GM12864 (cell line): ENCODE measurements at regions not wholly inside any gene's neighbourhood (a gene's known extent, or its start where the extent isn't known, plus 50 kb on each side); places are given as distances from the start of the nearest gene placed in this dataset.
"Not testable (repeated sequence)": the region's sequence is repeated elsewhere in the genome, so short reads cannot be mapped to it uniquely, and the experiment has no call there.

Experiments
- DNase-seq: peaks from one replicate; pipeline ENCODE4 v3.0.0-alpha.2; 2011; ENCODE audit warnings: low read depth
- H3K4me3 ChIP-seq: 2 replicates; pipeline ENCODE4 v1.5.1; 2011; ENCODE audit warnings: mild to moderate bottlenecking, low read depth, low read length, control low read depth
- TF ChIP-seq, protein P1 (sequence below): IDR thresholded peaks from 2 replicates; pipeline ENCODE4 v1.5.1; 2011; ENCODE audit warnings: low read depth, mild to moderate bottlenecking, moderate library complexity, low read length, control low read depth, inconsistent platforms; ENCODE audit errors: missing control alignments

- DNase-seq: no peak
- H3K4me3 ChIP-seq: no peak overlapping the region
- TF ChIP-seq, protein P1, sequence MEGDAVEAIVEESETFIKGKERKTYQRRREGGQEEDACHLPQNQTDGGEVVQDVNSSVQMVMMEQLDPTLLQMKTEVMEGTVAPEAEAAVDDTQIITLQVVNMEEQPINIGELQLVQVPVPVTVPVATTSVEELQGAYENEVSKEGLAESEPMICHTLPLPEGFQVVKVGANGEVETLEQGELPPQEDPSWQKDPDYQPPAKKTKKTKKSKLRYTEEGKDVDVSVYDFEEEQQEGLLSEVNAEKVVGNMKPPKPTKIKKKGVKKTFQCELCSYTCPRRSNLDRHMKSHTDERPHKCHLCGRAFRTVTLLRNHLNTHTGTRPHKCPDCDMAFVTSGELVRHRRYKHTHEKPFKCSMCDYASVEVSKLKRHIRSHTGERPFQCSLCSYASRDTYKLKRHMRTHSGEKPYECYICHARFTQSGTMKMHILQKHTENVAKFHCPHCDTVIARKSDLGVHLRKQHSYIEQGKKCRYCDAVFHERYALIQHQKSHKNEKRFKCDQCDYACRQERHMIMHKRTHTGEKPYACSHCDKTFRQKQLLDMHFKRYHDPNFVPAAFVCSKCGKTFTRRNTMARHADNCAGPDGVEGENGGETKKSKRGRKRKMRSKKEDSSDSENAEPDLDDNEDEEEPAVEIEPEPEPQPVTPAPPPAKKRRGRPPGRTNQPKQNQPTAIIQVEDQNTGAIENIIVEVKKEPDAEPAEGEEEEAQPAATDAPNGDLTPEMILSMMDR: no peak
These were observed 502.6 kb upstream of the AUTS2 start for GRCh38 chr7:69095649-69096048.

GRCh38 chr7:69104023-69104422 lies 494.3 kb upstream of the AUTS2 start:
- no peak overlapping the region for H3K4me3 ChIP-seq
- TF ChIP-seq, protein P1: no peak
- no peak for DNase-seq

- H3K4me3 ChIP-seq: no peak overlapping the region
- DNase-seq: no peak
- TF ChIP-seq, protein P1: no peak
These were observed 493.2 kb upstream of the AUTS2 start for GRCh38 chr7:69105092-69105491.

GRCh38 chr7:69105981-69106380 lies 492.3 kb upstream of the AUTS2 start:
- no peak for DNase-seq
- TF ChIP-seq, protein P1: no peak
- no peak overlapping the region for H3K4me3 ChIP-seq

DNA sequence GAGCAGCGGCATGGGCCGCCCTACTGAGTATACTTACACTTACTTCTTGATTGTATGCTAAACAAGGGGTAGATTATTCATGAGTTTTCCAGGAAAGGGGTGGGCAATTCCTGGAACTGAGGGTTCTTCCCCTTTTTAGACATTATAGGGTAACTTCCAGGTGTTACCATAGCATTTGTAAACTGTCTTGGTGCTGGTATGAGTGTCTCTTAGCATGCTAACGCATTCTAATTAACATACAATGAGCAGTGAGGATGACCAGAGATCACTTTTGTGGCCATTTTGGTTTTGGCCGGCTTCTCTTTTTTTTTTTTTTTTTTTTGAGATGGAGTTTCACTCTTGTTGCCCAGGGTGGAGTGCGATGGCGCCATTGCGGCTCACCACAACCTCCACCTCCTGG lies 491.8 kb upstream of the AUTS2 start:
- DNase-seq, H3K4me3 ChIP-seq: not testable (repeated sequence)

DNA sequence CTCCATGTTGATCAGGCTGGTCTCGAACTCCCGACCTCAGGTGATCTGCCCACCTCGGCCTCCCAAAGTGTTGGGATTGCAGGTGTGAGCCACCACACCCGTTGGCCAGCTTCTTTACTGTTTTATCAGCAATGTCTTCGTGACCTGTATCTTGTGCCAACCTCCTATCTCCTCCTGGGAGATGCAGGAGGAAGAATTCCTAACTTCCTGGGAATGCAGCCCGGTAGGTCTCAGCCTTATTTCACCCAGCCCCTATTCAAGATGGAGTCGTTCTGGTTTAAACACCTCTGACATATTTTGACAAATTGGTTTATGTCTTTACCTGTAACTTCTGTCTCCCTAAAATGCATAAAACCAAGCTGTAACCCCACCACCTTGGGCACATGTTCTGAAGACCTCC lies 491.3 kb upstream of the AUTS2 start:
- H3K4me3 ChIP-seq, DNase-seq: not testable (repeated sequence)

DNA sequence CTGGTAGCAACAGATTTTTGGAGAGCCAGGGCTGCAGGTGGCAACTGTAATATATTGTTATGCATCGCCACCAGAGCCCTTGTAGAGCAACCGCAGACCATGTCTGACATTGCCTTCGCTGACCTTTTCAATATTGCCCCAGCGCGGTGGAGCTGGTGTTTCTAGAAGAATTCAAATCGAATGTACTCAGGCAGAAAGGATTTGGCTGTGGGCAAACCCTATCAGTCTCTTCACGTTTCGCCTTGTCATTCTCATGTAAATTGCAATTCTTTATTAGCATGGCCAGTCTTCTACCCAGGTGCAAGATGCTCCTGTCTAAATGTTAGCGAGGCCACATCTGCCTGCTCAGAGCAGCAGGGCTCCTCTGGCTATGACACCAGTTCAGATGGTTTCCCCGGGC lies 490.2 kb upstream of the AUTS2 start:
- TF ChIP-seq, protein P1: no peak
- H3K4me3 ChIP-seq: no peak overlapping the region
- DNase-seq: no peak

DNA sequence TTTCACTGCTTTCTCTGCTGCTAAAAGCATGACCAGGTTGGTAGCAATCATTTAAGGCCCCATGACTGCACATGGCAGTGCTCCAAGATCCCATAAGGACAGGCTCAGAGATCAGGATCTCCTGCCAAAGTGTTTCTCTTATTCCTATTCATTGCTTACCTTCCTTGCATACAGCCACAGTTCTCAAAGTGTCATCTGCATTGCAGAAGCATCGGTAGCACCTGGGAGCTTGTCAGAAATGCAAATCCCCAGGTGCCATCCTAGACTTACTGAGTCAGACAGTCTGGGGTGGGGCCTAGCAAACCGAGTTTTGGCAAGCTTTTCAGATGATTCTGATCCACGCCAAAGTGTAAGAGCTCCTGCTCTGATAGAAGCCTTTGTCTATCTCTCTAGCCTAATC lies 489.0 kb upstream of the AUTS2 start:
- TF ChIP-seq, protein P1: no peak
- H3K4me3 ChIP-seq: no peak overlapping the region
- DNase-seq: no peak
